GM19238 (cell line): ENCODE measurements at regions not wholly inside any gene's neighbourhood (a gene's known extent, or its start where the extent isn't known, plus 50 kb on each side); places are given as distances from the start of the nearest gene placed in this dataset.
"Not testable (repeated sequence)": the region's sequence is repeated elsewhere in the genome, so short reads cannot be mapped to it uniquely, and the experiment has no call there.

Experiments
- DNase-seq: peaks from one replicate; pipeline ENCODE4 v3.0.0; 2011; ENCODE audit warnings: low spot score; ENCODE audit not compliant: insufficient read length

DNA sequence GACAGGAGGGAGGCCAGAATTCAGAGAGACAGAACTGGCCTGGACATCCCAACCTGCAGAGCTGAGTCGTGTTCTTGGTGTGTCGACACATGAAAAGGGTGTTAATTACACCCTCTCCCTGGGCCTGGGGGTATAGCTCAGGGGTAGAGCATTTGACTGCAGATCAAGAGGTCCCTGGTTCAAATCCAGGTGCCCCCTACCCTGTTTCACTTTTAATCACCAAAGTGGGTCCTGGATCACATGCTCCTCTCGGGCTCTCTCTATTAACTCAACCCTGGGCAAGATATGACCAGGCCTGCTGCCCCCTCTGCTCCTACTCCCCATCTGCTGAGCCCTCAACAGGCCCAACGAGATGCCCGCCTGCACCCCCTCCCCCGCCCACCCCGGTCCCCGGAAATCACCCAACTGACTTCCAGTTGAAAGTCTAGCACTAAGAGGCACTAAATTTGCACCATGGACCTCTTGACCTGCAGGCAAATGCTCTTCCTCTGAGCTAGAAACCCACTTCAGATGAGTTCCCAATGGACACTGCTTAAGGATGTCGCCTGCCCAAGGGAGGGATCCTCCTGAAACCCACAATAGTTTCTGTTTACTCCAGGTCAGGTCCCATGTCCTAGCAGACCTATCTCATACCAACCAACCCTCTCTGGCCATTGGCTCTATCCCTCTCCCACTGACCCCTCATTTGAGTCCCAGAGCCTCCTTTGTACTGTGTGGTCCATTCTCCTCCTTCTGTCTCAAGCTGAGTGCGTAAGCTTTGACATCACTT is 137.6 kb downstream of the ZNF467 start:
- DNase-seq, result no peak

DNA sequence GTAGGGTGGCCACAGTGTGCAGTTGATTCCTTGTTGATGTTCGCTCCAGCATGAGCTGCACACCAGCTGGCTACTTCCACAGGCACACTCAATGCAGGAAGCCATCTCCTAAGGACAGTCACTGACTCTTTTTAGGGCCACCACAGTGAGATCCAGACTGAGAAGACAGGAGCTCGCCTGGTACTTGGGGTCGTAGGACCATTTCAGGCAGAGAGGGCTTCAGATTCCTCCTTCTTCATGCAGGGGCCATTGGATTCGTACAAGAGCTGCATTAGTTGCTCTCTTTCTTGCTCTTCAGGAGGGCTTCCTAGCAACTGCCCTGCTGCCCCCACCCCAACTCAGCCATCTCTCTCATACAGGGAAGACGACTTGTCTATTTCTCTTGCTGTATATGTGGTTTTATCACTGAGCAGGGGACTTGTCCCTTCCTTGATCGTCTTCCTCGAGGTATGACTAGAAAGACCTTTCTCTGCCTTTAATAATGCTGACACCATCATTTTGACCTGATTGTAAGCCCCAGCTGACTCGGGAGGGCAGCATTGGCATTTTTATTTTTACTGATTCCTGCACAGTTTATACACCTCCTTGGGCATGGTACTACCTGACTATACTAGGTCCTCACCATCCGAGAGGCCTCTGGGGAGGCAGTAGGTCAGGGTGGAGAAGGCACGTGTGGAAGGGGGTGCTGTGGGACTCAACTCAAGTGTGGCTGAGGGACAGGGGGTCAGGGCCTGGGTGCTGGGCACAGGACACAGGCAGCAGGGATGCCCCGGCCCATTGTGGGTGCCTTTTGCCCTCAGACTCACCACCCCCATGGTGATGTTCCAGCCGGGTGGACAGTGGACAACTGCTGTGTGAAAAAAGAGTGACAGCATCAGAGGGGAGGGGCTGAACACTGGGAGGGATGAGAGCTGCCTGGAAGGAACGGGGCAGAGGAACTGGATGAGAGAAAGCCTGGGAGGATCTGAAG is 136.7 kb upstream of the ZNF746 start:
- DNase-seq, result no peak

DNA sequence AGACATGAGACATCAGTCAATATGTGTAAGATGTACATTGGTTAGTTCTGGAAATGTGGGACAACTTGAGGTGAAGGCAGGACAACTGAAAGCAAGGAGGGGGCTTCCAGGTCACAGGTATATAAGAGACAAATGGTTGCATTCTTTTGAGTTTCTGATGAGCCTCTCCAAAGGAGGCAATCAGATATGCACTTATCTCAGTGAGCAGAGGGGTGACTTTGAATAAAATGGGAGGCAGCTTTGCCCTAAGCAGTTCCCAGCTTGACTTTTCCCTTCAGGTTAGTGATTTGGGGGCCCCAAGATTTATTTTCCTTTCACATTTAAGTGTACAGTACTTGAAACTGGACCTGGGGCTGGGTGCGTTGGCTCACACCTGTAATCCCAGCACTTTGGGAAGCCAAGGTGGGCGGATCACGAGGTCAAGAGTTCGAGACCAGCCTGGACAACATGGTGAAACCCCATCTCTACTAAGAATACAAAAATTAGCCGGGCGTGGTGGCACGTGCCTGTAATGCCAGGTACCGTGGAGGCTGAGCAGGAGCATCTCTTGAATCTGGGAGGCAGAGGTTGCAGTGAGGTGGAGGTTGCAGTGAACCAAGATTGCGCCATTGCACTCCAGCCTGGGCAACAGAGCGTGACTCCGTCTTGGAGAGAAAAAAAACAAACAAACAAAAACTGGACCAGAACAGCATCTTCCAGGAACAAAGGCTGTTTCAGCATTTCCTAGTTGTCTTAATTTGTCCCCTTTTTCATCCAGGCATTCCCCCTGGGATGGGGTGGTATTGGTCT is 130.9 kb upstream of the ZNF746 start:
- DNase-seq, result not testable (repeated sequence)

DNA sequence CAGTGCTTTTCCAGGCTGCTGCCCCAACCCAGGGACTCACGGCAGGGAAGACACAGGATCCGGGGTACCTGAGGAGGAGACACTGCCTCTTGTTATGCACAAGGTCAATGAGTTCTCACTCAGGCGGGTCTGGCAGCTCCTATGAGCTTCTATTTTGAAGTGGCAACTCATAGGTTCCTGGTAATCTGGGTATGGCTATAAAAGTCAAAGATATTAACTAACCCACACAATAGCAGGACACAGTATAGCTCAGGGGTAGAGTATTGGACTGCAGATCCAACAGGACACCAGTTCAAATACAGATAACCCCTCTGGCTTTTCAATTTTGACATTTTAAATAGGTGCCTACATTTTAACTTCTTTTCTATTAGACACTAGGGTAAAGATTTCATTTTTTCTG is 130.3 kb upstream of the ZNF746 start:
- no peak for DNase-seq

DNA sequence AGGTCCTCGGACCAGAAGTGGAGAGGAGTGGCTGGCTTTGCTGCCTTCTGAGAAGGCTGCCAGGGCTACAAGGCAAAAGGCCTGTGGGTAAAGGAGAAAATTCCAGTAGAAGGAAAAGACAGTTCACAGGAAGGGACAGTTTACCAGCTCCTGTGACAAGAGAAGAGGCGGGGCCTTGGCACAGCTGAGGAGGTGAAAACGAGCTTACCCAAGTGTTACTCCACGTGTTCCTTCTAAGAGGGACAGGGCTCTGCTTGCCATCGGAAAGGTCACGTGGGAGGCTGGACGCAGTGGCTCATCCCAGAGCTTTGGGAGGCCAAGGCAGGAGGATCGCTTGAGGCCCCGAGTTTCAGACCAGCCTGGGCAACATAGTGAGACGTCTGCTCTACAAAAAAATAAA is 129.4 kb upstream of the ZNF746 start:
- no peak for DNase-seq

DNA sequence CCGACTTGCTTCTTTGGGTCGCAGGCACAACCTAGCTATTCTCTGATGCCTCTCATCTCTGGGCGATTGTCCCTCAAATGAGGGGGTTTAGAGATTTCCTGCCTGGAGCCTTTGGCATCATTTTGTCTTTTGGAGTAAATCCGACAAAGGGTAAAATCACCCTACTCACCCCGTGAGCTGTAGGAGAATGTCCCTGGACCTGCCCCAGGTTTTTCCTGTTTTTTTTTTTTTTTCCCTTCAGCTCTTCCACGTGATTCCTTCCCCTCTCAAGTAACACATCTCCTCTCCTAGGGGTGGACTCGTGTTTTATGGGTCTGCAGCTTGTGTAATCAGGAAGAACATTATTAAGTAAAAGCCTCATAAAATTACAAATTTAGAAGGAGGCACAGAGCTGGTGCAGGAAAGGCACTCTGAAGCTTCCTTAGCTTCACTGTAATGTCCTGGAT is 128.4 kb upstream of the ZNF746 start:
- DNase-seq, result no peak

DNA sequence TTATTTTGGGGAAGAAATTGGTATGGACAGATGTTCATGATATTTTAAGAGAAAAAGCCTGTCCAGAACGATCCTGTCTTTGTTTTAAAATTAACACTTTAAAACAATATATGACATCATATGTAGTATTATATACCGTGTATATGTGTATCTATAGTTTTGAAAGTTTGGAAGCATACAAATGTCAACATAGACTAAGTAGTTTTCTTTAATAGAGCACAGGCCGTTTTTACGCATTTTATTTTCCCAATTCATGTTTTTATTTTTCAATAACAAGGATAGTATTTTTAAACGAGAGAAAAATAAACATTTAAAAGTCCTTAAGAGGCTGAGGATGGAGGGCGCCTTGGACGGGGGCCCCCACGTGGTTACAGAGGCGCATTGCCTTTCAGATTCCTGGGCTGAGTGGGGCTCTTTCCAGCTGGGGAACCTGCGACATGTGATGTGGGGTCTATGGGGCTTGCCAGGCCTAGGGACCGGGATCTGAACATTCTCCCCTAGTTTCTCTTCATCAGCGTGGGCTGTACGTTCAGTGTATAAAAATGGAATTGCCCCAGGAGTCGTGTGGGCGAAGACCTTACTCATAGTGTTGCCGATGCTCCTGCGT is 127.8 kb upstream of the ZNF746 start:
- DNase-seq, result peak; percentile 39

DNA sequence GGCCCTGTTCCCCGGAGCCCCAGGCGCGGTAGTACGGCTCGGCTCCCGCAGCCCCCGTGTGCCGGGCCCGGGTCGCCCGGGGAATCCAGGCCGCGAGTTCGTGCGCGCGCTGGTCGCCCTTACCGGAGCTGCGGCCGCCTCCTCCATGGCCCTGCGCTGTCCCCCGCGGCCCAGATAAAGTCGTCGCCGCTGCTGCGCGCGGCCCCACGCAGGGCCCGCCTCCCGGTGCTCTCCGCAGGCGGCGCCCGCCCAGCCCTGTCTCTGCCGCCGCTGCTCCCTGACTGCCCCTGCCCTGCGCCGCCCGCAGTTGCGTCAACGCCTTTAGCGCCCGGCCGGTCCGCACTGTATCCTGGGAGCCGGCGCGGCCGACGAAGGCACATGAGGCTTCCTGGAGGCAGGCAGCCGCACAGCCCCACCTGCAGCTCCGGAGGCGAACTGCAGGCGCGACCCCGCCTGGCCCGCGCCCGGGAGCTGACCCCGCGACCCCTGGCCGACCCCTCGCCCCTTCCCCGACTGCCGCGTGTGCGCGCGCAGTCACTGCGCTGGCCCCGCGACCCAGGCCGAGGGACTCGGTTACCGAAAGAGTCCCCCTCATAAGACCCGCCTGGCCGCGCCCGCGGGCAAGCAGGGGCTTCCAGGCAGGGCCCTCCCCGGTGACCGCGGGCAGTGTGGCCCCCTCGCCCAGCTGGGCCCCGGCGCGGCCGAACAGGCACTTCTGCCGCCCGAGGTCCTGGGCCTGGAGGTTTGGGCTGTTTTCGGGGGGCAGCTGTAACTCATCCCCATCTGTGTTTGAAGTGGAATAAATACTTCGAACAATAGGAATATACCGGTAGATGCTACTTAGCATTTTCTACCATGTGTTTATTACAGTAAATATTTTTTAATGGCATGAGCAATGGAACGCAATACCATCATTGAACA is 127.1 kb upstream of the ZNF746 start:
- DNase-seq, result peak; percentile 83

DNA sequence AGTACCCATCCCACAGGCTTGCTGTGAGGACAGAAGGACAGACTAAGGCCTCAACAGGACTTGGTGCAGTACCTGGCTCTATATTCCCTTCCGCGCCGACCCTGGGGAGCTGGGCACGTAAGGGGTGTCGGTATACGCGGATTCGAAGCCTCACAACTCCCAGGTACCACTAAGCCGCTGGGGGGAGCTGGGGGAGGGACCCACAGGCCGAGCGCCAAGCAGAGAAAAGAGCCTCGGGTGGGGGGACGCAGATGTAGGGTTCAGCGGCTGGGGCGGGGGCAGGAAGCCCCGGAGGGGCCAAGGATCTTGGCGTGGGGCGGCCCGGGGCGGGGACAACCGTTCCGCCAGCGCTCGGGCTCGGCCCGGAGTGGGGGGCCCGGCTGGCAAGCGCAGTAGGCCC is 126.4 kb upstream of the ZNF746 start:
- no peak for DNase-seq

DNA sequence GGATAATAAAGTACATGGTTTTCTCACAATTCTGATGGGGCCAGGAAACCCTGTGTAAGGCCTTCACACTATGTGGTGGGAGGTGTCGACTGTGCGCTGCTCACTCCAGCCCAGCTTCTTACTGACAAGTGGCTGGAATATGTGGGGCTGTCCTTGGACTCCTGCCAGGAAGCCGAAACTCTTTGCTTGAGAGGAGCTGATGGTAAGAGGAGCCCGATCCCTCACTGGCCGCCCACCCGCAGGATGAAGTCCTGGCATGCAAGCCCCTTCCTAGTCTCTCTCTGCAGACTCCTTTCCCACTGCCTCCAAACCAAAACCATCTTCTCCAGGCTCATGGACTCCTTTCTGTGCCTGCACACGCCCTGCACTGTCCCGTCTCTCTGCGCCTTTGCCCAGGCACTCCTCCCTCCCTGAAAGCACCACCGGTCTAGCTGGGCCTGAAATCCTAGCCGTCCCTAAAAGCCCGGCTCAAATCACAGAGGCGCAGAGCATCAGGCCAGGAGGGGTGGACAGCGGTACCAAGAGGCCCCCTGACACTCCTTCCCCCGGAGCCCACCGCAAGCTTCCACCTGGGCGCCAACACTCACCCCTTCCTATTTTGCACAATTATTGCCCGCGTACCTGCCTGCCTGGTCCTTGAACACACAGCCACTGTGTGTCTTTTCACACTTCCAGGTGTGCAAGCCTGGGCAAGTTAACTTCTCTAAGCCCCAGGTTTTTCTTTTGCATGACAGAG is 125.8 kb upstream of the ZNF746 start:
- DNase-seq, result not testable (repeated sequence)

DNA sequence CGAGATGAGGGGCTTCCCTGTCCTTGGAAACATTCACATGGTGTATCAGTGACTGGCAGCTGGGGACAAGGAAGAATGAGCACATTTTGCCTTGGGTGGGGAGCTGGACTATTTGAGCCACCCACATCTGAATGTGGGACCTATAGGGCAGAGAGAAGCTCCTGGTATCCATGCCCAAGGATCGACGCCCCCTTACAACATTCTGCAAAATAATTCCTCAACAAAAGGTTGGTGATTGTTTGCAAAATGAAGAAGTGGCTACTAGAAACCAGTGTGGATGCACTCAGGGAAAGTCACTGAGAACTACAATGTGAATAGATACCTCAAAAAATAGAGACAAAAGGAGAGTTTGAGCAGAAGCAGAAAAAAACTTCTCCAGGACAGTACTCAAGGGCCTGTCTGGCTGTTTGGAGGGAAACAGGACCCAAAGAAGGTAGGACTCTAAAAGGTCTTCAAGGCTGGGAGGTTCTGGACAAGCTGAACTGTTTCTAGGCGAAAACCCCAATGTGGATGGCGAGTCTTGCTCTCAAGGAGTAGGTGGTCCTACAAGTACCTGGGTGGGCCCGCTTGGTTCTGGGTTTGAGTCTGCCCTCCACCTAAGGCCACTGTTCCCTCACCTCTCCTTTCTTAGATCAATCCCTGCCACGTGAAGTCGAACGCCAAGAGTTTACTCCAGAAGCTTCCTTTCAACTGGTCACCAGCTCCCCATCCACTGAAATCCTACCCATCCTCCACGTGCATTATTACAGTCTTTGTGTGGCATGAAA is 125.0 kb upstream of the ZNF746 start:
- DNase-seq, result no peak

DNA sequence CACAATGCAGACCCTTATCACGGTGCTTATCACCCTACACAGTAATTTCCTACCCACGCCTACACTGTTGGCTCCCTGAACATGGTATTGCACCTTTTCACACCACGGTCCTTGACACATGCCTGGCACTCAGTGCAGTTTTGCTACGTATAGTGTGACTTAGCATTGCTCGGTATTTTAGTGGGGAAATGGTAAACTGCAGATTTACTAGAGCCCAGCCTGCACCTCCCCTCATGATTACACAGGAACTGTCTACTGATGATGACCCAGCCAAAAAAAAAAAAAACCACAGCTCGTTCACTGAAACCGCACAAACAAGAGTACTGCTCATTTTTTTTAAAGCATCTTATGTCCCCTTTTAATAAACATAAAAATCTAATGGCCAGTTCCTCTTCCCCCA is 124.2 kb upstream of the ZNF746 start:
- DNase-seq, result no peak

DNA sequence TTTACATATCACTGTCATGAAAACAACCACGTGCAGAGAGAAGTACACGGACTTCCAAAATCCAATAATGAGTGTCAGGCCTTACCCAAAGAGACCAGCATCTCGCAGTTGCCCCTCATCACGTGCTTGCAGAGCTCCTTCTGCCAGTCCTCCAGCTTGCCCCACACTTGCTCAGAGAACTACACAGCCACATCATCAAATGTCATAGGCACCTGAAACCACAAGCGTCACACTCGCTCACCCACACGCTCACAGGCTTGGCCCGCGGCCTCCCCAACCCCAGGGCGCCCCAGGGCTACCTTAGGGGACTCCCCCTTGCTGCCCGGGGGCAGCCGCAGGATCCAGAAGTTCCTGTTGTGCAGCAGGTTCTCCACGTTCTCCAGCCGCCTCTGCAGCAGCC is 123.4 kb upstream of the ZNF746 start:
- DNase-seq, result no peak

DNA sequence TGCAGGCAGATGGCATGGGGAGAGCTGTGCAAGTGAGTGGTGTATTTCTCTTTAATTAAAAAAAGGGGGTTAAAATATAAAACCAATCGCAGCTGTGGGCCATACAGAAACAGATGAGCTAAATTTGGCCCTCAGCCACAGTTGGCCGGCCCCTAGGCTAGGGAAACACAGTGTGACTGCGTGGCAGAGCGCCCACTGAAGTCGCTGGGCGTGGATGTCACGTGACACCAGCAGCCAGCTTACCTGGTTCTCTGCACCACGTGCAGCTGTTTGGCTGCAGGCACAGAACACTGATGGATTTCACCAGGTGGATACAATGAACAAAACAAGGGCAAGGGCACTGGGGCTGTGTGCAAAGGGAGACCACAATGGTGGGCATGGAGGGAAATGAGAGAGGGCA is 119.3 kb upstream of the ZNF746 start:
- DNase-seq, result no peak

DNA sequence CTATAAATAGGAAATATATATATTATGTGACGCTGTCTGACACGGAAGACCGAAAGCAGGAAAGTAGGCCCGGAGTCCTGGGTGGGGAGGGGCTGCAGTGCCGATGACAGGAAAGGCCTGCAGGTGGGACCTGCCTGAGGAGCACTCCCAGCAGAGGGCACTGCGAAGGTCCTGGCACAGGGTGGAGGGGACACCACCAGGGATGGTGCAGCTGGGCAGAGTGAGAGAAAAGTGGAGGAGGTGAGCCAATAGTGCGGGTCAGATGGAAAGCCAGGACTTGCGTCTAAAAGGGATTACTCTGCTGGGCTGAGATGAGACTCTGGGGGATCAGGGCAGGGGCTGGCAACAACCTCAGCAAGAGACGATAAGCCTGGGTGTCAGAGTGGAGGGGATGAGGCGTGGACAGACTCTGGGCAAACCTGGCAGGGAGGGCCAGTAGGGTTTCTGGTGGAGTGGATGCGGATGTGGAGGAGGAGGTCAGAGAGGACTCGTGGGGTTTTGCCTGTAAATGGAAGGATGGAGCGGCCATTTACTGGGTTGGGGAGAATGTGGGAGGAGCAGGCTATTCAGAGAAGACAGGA is 118.2 kb upstream of the ZNF746 start:
- DNase-seq, result no peak

DNA sequence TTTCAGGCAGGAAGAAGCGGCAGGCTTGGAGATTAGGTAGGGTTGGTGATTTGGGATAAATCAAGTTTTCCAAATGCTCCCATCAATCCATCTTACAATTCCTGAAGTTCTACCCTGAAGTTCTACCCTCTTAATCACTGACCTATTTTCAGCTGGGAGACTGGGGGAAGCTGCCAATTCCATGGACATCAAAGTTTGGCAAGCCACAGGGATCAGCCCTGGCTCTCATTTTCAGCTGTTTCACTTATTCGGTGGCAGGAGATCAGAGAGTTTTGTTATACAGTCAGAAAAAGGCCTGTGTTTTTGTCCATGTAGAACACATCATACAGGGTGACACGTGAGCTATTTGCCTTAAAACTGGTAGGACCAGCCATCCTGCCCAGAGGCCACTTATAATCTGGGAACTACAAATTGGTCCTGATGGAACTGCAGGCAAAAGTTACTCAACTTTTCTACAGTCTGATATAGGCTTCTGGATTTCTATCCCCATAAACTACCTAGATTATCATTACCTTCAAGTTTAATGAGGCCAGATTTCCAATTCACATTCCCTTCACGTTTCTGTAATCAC is 112.9 kb upstream of the ZNF746 start:
- no peak for DNase-seq

DNA sequence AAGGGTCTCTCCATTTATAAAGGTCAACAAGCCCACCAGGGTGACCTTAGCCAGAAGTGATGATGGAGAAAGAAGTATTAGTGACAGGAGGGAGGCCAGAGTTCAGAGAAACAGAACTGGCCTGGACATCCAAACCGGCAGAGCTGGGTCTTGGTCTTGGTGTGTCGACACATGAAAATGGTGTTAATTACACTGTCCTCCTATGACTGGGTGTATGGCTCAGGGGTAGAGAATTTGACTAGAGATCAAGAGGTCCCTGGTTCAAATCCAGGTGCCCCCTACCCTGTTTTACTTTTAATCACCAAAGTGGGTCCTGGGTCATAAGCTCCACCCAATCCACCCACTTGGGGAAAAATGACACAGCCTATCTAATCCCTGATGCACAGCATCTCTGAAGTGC is 110.6 kb upstream of the ZNF746 start:
- no peak for DNase-seq

DNA sequence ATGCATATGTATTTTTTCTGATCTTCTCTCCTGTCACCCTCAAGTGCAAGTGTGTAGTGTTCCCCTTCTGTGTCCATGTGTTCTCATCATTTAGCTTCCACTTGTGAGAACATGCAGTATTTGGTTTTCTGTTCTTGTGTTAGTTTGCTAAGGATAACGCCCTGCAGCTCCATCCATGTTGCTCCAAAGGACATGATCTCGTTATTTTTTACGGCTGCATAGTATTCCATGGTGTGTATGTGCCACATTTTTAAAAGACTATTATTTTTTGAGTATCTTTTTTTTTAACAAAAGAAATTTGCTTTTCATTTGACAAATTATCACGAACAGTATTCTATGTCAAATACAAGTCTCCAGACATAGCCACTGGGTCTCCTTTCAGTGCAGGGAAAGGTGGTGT is 110.1 kb upstream of the ZNF746 start:
- DNase-seq, result no peak
